A673 (cell line): ENCODE measurements at regions not wholly inside any gene's neighbourhood (a gene's known extent, or its start where the extent isn't known, plus 50 kb on each side); places are given as distances from the start of the nearest gene placed in this dataset.

Source experiments
- BruUV-seq: library from RNA; stranded (reverse); fragments of 400-500 nt; replicated peaks from 2 replicates; lab custom pipeline; 2021; lab: Mats Ljungman, UMichigan
- CTCF ChIA-PET: fragments of 300-600 bp; sonication (Branson Sonifier 250); formaldehyde crosslinking; loops from one replicate; lab custom pipeline; 2022; ENCODE audit warnings: antibody characterized with exemption; lab: Charles Lee
- POLR2A ChIA-PET: fragments of 300-600 bp; sonication (Branson Sonifier 250); formaldehyde crosslinking; loops from one replicate; lab custom pipeline; 2022; ENCODE audit warnings: antibody characterized with exemption; ENCODE audit not compliant: low non-redundant PET; lab: Charles Lee
- DNase-seq: peaks from one replicate; pipeline ENCODE4 v3.0.0-alpha.2; 2015; ENCODE audit warnings: low spot score
- H3K27ac ChIP-seq: fragments of 200-600 bp; sonication (generic); 2 replicates; pipeline ENCODE4 v1.5.1; 2016; ENCODE audit warnings: mixed run types, low read depth, mild to moderate bottlenecking, mixed read lengths, antibody characterized with exemption, low read length; ENCODE audit not compliant: poor library complexity, severe bottlenecking
- H3K27me3 ChIP-seq: fragments of 200-600 bp; sonication (generic); replicated peaks from 2 replicates; pipeline ENCODE4 v1.6.1; 2017; ENCODE audit warnings: mixed run types, low read depth, mild to moderate bottlenecking, mixed read lengths, antibody characterized with exemption, low read length; ENCODE audit not compliant: insufficient read depth, poor library complexity
- H3K36me3 ChIP-seq: fragments of 200-600 bp; sonication (generic); 2 replicates; pipeline ENCODE4 v1.6.1; 2016; ENCODE audit warnings: mixed run types, mild to moderate bottlenecking, mixed read lengths, antibody characterized with exemption, low read length; ENCODE audit not compliant: insufficient read depth, poor library complexity, severe bottlenecking
- H3K4me1 ChIP-seq: fragments of 200-600 bp; sonication (generic); 2 replicates; pipeline ENCODE4 v1.6.1; 2017; ENCODE audit warnings: mixed run types, mild to moderate bottlenecking, mixed read lengths, antibody characterized with exemption, low read length; ENCODE audit not compliant: insufficient read depth, poor library complexity, severe bottlenecking
- H3K4me3 ChIP-seq: fragments of 200-600 bp; sonication (generic); 2 replicates; pipeline ENCODE4 v1.5.1; 2016; ENCODE audit warnings: low read depth, mixed run types, mild to moderate bottlenecking, mixed read lengths, low read length; ENCODE audit not compliant: poor library complexity, severe bottlenecking
- H3K9me3 ChIP-seq: fragments of 200-600 bp; sonication (generic); 2 replicates; pipeline ENCODE4 v1.6.1; 2016; ENCODE audit warnings: mixed run types, low read depth, mild to moderate bottlenecking, mixed read lengths, antibody characterized with exemption, low read length; ENCODE audit not compliant: poor library complexity, severe bottlenecking
- EZH2 ChIP-seq: fragments of 200-600 bp; sonication (generic); IDR thresholded peaks from 2 replicates; pipeline ENCODE4 v1.6.1; 2017; ENCODE audit warnings: borderline replicate concordance, low read depth, mild to moderate bottlenecking, mixed read lengths, antibody characterized with exemption, low read length; ENCODE audit not compliant: poor library complexity, severe bottlenecking
- intact Hi-C: fragments of 100-400 bp; cut with micrococcal nuclease; formaldehyde crosslinking; loops from one replicate; pipeline ENCODE4 v1.10.0; 2022; ENCODE audit not compliant: unreplicated experiment
- TF ChIP-seq, protein P1 (sequence below): fragments of 300-800, 200-600 bp; sonication (generic); conservative IDR thresholded peaks from 2 replicates; pipeline ENCODE4 v1.5.1; 2017; ENCODE audit warnings: low read depth, mild to moderate bottlenecking, antibody characterized with exemption, low read length, moderate library complexity, mixed read lengths

DNA sequence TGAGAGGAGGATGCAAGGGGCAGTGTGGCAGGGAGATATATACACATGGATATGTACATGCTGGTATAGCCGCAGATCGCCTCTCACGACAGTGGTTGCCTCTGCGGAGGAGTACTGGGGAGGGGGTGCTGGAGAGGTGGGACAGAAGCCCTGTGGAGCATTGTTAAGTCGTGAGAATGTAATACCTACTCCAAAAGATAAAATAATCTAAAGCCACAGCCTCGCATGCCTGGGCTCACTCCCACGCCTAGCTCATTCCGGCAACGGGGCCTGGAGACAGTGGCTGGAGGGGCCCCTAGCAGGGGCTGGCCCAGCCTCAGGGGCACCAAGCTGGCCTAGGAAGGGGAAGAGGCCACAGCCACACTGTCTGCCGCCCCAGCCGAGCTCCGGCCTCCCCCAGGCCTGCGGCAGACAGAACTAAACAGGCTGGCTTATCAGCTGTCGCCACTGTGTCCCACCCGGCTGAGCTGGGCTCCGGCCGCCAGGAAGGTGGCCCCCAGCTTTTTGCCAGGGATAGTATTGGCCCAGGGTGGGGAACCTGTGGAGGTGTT, 65.1 kb upstream of the LCTL start:
- Histone ChIP-seq H3K9me3 (no peaks in the 10 kb centered on the region), H3K27ac (no peak overlapping the region), H3K4me1 (no peaks in the 10 kb centered on the region), H3K27me3 (no peaks in the 10 kb centered on the region), H3K4me3 (no peak overlapping the region), H3K36me3 (no peaks in the 10 kb centered on the region)
- BruUV-seq = no TSS peak
- DNase-seq = no peak
- CTCF ChIA-PET = no interaction called here
- POLR2A ChIA-PET = interaction anchor here (0.6 kb wide), 1 partner anchor 74 kb away, joined by 3 read pairs; no protein-coding TSS in a partner anchor
- intact Hi-C loops = no loop called here
- TF ChIP-seq, protein P1, sequence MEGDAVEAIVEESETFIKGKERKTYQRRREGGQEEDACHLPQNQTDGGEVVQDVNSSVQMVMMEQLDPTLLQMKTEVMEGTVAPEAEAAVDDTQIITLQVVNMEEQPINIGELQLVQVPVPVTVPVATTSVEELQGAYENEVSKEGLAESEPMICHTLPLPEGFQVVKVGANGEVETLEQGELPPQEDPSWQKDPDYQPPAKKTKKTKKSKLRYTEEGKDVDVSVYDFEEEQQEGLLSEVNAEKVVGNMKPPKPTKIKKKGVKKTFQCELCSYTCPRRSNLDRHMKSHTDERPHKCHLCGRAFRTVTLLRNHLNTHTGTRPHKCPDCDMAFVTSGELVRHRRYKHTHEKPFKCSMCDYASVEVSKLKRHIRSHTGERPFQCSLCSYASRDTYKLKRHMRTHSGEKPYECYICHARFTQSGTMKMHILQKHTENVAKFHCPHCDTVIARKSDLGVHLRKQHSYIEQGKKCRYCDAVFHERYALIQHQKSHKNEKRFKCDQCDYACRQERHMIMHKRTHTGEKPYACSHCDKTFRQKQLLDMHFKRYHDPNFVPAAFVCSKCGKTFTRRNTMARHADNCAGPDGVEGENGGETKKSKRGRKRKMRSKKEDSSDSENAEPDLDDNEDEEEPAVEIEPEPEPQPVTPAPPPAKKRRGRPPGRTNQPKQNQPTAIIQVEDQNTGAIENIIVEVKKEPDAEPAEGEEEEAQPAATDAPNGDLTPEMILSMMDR = no peak
- TF ChIP-seq EZH2 = no peak

DNA sequence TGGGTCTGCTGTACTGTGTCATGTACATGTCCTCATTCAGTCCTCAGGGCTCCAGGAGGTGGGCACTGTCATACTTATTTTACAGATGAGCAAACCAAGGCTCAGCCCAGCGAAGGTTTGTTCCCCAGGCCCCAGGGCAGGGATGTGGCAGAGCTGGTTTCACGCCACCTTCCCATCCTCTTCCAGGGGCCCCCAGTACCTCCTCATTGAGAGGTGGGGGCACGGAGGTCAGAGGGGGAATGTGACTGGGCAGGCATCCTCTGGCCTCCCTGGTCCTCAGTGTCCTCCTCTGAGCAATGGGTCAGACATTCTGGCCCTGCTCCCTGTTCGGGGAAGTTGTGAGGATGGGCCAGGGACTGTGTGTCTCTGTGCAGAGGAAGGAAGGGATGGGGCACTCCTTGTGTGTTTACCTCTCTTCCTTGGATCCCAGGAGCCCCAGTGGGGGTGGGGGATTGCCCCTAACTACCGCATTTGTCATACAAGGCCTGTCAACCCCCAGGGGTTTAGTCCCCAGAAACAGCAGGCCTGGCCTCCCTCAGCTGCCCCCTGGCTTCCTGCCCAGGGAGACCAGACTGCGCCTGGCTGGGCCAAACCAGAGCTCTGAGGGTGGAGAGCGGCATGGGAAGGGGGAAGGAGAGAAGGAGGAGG, 65.9 kb upstream of the LCTL start:
- POLR2A ChIA-PET = interaction anchor here (0.6 kb wide), 1 partner anchor 74 kb away, joined by 3 read pairs; no protein-coding TSS in a partner anchor
- H3K4me3 ChIP-seq = no peak overlapping the region
- TF ChIP-seq, protein P1 = no peak
- no peak for TF ChIP-seq EZH2
- CTCF ChIA-PET = interaction anchor here (0.6 to 1.3 kb wide), 2 partner anchors 14 to 142 kb away, joined by 6 to 9 read pairs; no protein-coding TSS in a partner anchor
- H3K27me3 ChIP-seq = no peaks in the 10 kb centered on the region
- H3K4me1 ChIP-seq = no peaks in the 10 kb centered on the region
- DNase-seq = no peak
- no peak overlapping the region for H3K27ac ChIP-seq
- intact Hi-C loops = no loop called here
- no peaks in the 10 kb centered on the region for H3K9me3 ChIP-seq
- no TSS peak for BruUV-seq
- H3K36me3 ChIP-seq = no peaks in the 10 kb centered on the region

DNA sequence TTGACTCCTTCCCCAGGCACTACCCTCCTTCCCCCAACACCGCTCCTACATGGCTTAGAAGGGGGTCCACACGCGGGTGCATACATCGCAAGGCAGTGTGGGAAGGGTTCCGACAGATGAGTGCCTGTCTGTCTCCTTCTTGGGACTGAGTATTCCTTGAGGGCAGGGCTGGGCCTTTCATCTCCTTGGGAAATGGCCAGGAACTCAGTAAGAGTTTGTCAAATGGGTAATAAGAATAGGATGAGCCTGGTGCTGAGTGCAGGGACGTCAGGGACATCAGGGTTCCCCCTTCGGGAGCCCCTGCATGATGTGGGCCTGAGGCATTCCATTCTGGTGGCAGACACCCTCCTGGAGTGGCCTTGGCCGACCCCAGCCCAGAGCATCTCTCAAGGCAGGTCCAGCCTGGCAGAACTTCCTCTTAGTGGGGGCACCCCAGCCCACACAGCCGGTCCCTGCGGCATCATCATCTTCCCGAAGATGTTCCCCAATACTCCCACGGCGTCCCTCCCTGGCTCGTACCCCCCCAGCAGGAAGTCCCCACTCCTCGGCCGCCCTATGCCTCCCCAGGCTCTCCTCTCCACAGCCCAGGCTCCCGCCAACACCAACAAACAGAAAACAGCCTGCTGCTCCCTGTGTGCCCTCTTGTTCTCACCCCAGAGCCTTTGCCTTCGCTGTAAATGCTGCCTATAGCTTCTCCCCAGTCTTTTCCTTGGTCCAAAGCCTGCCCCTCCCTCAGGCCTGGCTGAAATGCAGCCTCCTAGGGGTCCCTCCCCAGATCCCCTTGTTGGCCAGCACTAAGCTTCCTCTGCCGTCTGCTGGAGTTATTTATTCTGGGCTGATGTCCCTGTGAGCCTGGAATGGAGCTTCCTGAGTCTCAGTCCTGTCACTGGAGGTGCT, 67.5 kb upstream of the LCTL start:
- TF ChIP-seq EZH2 = no peak
- TF ChIP-seq, protein P1 = no peak
- no peaks in the 10 kb centered on the region for H3K4me1 ChIP-seq
- intact Hi-C loops = no loop called here
- POLR2A ChIA-PET = no interaction called here
- CTCF ChIA-PET = interaction anchor here (1.3 kb wide), 1 partner anchor 141 kb away, joined by 6 read pairs; no protein-coding TSS in a partner anchor
- no peak for DNase-seq
- no TSS peak for BruUV-seq
- H3K9me3 ChIP-seq = no peaks in the 10 kb centered on the region
- no peak overlapping the region for H3K4me3 ChIP-seq
- no peaks in the 10 kb centered on the region for H3K27me3 ChIP-seq
- H3K27ac ChIP-seq = no peak overlapping the region
- no peaks in the 10 kb centered on the region for H3K36me3 ChIP-seq
